ENCODE measurements at regions not wholly inside any gene's neighbourhood (a gene's known extent, or its start where the extent isn't known, plus 50 kb on each side); places are given as distances from the start of the nearest gene placed in this dataset.
"Not testable (repeated sequence)": the region's sequence is repeated elsewhere in the genome, so short reads cannot be mapped to it uniquely, and the experiment has no call there.

- peak; percentile 46 to 63 for DNase-seq
These were observed 89.9 kb upstream of the GNAQ start for GRCh38 chr9:78121488-78121887.

GRCh38 chr9:78118742-78119473 is 87.3 kb upstream of the GNAQ start:
- no peak for DNase-seq

- DNase-seq, result no peak
These were observed 83.5 kb upstream of the GNAQ start for GRCh38 chr9:78115073-78115472.

GRCh38 chr9:78114581-78114980 is 83.0 kb upstream of the GNAQ start:
- no peak for DNase-seq

GRCh38 chr9:78112406-78112805 is 80.8 kb upstream of the GNAQ start:
- no peak for DNase-seq

- DNase-seq, result no peak
These were observed 80.4 kb upstream of the GNAQ start for GRCh38 chr9:78112004-78112403.

- DNase-seq, result no peak
These were observed 77.5 kb upstream of the GNAQ start for GRCh38 chr9:78109075-78109474.

- not testable (repeated sequence) for DNase-seq
These were observed 75.0 kb upstream of the GNAQ start for GRCh38 chr9:78106586-78106985.

GRCh38 chr9:78103971-78104433 is 72.4 kb upstream of the GNAQ start:
- no peak for DNase-seq

- DNase-seq, result no peak
These were observed 69.6 kb upstream of the GNAQ start for GRCh38 chr9:78101247-78101646.

- DNase-seq, result no peak
These were observed 65.9 kb upstream of the GNAQ start for GRCh38 chr9:78097541-78097940.

GRCh38 chr9:78091731-78092130 is 60.1 kb upstream of the GNAQ start:
- DNase-seq, result no peak

GRCh38 chr9:78089111-78089510 is 57.5 kb upstream of the GNAQ start:
- no peak for DNase-seq

- not testable (repeated sequence) for DNase-seq
These were observed 56.6 kb upstream of the GNAQ start for GRCh38 chr9:78088190-78088589.
